ENCODE measurements at regions not wholly inside any gene's neighbourhood (a gene's known extent, or its start where the extent isn't known, plus 50 kb on each side); places are given as distances from the start of the nearest gene placed in this dataset.
"Not testable (repeated sequence)": the region's sequence is repeated elsewhere in the genome, so short reads cannot be mapped to it uniquely, and the experiment has no call there.

DNA sequence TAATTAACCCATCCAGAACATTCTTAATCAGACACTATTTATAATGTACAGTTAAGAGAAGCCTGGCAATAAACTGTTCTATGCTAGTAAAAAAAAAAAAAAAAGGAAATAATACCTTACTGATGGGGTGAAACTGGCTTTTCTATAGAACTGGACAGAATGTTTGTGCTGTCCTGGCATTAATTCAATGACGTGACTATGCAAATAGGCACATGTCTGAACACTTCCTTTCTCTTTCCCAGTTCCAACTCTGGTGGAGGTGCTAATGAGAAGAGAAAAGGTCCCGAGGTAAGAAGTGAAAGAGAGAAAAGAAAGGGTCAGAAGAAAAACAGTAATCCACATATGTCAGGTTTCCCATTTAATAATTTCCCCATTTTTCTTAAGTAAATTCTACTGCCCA, 508.4 kb downstream of the ZEB2 start:
- no peak for DNase-seq (ENCODE audit: low read depth)

DNA sequence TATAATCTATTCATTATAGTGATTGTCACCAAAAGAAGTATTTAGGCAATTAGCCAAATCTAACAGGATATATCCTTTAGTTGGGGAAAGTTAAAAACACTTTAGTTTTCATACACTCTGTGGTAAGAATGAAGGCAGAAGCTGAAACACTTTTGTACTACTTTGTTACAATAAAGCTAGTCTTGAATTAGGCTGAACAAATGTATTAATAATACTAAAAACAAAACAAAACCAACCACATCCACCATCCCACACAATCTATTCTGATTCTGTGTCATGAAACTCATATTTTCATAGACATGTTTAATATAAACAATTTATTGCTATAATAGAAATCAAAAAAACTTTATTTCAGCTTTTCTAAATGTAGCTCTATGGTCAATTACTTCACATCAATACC, 508.8 kb downstream of the ZEB2 start:
- no peak for DNase-seq (ENCODE audit: low read depth)

DNA sequence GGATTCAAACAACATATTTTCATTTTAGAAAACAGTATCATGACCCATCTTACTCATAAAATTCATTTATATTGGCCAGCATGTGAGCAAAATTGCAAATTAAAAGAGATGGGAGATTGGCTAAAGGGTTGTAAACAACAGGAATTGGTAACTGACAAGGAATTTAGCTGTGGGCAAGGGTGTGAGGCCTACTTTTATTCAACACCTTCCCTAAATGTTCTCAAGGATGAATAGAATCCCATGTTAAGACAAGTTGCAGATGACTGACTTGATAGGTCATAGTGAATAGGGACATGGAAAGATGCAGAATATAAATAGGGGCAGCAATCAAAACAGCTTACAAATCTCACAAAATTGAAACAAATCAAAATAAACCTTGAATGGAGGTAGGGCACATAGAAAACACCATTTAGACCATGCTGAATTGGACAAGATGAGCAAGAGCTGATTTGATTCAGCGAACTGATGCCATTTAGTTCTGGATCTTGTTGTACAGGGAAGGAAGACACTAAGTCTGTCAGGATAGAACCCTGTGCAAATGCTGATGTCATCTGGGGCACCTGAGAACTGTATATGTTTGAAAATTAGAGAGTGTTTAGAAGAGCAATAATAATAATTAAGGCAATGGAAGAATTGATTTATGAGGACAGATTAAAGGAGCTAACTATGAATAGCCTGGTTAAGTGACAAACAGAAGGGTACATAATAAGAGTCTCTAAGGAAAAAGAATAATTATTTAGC, 509.7 kb downstream of the ZEB2 start:
- DNase-seq (ENCODE audit: low read depth), result no peak

DNA sequence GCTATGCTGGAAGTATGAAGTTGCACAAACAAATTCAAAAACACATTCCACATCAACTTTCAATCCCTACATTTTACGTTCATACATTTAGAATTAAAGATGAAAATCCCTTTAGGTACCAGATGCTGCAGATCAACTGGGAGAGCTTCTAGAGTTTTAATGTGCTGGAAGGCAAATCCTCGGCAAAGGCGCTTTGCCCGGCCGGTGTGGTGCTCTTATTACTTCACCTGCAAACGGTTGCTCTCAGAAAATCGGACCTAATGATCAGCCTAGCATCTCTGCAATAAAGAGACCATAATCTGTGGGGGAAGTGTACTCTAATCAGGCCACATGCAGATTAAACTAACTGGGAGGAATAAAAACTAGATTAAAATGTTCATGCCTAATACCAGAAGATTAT, 513.8 kb downstream of the ZEB2 start:
- no peak for DNase-seq (ENCODE audit: low read depth)

DNA sequence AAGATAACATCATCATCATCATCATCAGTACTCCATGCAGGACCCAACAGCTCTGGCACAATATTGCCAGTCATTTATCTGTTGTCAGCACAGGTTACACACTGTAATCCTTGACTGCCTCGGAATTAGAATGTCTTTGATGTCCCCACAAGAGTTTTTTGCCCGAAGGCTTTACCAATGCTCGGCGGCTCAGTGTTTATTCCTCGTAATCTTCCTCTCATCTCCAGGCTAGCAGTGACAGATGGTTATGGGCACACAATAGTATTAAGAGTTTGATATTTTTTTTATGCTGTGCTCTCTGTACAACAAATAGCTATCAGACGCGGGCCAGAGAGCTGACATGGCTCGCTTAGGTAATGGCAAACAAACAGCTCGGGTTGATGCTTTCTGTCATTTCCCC, 515.2 kb downstream of the ZEB2 start:
- no peak for DNase-seq (ENCODE audit: low read depth)

DNA sequence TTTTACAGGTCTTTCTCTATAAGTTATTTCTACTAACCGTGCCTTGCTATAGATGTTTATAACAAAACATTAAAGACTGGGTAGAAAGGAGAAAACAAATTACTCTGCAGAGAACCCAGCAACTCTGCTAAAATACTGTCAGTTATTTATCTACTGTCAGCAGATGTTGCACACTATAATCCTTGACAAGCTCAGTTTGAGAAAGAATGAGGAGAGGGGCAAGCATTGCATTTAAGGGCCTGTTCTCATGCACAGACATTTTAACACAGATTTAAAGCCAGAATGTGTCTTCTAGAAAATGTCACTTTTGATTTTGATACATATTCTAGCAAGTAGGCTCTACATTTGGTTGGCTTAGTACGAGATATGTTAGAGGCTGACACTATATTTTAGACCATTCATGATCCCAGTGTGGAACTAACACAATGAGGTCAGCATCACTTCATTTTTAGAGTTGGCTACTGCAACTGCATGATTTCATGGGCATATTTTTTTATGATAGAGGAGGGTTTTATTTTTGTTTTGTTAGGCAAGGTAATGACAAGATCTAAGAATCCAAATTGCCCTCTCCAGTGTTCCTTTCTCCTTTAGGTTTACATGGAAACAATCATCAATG, 516.4 kb downstream of the ZEB2 start:
- DNase-seq (ENCODE audit: low read depth), result no peak

DNA sequence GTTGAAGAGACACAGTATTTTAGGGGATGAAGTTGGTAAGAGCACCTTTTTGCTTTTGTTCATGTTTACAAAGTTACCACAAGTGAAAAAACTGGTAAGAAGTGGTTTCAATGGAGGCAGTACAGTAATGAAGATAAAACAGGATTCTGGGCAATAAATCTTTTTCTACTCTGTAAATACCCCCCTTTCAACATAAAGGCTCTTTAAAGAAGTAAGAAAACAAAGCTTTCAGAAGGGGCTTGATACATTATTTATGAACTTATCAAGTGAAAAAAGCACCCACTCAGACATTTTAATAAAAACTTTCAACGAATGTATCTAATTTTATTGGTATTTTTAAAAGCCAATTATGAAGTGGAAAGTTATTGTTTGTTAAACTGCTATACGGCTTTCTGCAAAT, 522.9 kb downstream of the ZEB2 start:
- no peak for DNase-seq (ENCODE audit: low read depth)

DNA sequence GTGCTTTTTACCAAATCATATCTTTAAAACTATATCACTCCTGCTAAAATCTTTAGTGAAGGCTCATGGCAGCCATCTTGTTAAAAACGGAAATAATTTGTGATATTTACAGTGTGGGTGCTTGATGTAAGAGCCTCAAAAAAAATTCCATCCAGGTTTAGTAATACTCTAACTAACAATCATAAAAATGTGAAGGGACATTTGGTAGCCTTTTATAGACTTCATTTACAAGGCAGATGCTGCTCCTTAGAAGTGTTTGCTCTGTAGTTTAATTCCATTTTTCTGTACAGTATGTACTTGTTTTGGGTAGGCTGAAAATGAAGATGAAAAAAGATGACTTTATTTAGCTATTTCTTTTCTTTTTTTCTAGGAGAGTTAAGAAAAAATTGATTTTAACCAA, 525.0 kb downstream of the ZEB2 start:
- DNase-seq (ENCODE audit: low read depth), result no peak

DNA sequence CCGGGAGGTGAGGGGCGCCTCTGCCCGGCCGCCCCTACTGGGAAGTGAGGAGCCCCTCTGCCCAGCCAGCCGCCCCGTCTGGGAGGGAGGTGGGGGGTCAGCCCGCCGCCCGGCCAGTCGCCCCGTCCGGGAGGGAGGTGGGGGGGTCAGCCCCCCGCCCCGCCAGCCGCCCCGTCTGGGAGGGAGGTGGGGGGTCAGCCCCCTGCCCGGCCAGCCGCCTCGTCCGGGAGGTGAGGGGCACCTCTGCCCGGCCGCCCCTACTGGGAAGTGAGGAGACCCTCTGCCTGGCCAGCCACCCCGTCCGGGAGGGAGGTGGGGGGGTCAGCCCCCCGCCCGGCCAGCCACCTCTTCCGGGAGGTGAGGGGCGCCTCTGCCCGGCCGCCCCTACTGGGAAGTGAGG, 528.3 kb downstream of the ZEB2 start:
- DNase-seq (ENCODE audit: low read depth), result not testable (repeated sequence)

DNA sequence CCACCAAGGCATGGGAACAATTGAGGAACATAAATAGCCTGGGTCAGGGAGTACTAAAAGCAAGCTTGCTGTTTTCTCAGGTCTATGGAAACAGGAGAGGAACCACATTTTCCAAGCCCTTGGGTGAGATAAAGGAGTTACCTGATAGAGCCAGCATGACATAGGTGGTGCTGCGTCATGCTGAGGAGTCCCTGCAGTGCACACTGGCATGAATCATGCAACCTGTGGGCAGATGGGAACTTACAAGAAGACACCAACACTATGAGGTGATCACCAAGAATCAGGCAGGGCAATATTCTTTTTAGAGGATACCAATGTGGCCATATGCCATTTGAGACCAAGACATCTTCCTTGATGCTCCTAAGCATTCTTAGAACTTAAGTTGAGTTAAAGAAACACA, 531.8 kb downstream of the ZEB2 start:
- no peak for DNase-seq (ENCODE audit: low read depth)

DNA sequence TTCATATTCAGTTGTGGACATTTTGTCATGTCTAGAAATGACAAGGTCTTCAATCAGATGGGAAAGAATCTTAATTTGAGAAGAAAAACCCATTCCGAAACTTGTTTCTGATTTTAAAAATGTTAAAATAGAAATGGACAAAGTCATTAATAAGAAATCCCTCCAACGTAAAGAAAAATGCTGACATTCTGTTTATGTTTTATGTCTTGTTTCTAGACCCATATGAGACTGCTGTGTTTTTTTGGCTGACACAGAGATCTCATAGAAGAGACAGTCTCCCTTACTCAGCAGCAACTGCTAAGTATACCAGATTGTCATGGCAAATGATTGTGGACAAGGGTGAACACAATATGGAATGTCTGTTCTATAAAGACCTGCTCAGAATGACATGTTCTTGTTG, 538.5 kb downstream of the ZEB2 start:
- no peak for DNase-seq (ENCODE audit: low read depth)

DNA sequence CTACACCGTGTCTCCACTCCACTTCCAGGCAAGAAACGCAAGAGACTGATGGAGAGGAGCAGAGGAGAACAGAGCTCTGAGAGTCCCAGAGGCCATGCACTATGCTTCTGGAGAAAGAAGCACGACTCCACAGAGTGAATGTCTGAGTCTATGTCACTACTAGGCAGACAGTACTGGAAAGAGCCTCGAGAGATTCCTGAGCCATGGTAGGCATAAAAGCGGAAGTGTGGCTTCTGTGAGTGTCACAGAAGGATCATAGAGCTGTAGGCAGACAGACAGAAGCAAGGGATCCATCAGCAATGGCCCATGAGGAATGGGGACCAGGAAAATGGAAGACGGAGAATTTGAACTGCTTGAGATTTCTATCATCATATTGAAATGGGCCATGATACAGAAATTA, 542.6 kb downstream of the ZEB2 start:
- DNase-seq (ENCODE audit: low read depth), result no peak

DNA sequence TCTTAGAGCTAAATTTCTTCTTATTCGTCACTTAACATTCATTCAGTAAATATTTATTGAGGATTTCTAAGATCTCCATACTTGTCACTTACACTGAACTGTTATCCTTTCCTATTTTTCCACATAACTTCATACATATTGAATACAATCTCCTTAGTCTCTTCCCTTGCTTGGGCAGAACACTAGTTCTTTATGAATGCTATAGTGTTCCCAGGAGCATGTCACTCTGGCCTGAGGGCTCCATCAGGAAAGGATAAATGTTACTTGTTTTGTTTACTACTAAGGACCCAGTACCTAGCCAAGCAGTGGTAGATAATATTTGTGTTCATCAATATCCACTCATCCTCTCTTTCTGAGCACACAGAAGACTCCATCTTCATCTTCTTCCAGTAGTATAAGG, 544.7 kb downstream of the ZEB2 start:
- DNase-seq (ENCODE audit: low read depth), result no peak

DNA sequence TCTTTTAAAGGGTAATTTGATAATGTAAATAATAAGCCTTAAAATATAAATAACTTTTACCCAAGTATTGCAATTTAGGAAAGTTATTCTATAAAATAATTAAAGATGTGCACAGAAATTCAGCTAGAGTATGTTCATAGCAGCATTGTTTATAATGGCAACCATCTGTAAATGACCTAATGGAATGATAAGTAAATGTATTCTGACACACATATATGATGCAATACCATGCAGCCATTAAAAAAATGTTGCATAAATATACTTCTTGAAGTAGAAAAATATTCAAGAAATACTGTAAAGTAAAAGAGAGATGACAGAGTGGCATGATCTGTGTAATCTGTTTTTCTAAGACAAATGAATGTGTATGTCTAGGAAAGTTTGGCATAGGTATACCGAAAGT, 545.7 kb downstream of the ZEB2 start:
- DNase-seq (ENCODE audit: low read depth), result no peak

DNA sequence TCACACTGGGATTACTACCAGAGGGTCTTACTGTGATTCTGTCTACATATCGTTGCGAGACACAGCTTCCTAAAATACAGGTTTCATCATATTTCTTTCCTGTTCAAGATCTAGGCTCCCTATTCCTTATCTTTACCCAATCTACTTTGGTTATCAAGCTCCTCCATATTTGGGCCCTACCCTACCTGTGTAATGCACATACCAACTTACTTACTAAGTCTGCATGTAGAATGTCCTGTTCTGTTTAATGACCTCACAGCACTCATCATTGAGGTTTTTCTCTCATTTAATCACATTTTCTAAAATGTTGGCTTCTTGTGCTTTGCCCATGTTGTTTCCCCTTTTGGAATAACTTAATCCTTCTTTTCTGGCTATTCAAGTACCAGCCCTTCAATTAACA, 551.1 kb downstream of the ZEB2 start:
- no peak for DNase-seq (ENCODE audit: low read depth)

DNA sequence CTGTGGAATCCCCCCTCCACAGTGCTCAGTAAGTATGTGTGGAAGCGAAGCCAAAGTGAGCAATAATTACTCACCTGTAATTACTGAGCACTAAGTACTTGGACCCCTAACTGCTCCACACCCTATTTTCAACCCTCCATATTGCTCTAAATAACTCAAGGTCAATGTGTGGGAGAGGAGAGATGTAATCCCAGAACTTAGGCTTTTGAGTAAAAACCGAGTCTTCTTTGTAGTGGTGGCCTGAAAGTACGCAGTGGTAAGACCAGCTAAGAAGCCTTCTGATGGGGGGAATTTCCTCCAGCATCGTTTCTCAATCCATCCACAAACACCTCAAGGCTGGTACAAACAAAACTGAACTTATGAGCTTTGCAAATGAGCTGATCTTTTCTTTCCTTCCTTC, 551.6 kb downstream of the ZEB2 start:
- DNase-seq (ENCODE audit: low read depth), result no peak

DNA sequence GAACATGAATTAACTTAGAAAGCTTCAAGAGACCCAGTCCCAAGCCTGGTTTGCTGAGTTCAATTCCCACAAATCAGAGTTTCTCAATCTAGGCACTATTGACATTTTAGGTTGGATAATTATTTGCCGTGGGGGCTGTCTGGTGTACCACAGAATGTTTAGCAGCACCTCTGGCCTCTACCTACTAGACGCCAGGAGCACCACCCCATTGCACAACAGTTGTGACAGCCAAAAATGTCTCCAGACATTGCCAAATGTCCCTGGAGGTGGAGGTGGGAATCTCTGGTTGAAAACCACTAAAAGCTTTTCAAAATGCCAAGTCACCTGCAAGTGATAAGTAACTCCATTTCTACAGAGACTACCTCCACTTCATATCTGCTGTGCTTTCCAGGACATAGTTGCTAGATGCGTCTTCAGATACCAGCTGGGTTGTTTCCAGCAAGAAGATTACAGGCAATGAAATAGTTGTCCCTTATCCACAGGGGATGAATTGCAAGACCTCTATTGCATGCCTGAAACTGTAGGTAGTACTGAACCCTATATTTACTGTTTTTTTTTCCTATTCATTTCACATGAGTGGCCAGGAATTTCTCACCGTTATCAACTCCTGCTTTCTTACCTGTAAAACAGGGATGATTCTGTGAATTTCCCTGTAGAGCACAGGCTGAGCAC, 554.3 kb downstream of the ZEB2 start:
- no peak for DNase-seq (ENCODE audit: low read depth)

DNA sequence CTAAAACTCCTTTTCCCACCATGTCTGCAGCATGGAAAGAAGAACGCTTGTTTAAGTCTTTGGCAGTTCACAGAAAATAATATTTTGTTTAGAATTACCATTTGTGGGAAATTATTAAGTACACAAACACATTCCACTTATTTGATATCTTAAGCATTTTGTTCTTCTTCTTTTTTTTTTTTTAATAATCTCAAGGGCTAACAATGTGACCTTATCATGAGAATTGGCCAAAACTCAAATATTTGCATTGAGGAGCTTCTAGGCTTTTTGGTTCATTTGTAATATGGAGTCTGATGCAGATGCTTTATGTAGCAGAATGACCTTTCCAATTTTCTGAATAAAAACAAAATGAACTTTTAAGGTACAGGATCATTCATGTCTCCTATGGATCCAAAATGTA, 555.0 kb downstream of the ZEB2 start:
- no peak for DNase-seq (ENCODE audit: low read depth)

DNA sequence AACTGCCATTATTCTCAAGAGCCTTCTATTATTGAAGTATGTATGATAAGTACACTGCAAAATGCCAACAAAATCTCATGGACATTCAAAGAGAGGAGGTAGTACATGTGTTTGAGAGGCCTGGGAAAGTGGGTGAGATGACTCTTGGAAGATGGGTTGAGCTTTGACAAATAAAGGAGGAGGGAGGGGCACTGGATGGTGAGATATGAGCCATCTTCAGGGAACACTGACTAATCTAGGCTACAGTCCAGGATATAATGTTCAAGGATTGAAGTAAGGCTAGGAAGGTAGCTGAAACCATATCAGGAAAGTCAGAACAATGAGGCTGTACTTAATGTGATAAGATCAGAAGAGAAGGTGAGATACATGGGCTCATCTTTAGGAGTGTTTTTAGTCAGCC, 559.7 kb downstream of the ZEB2 start:
- no peak for DNase-seq (ENCODE audit: low read depth)

DNA sequence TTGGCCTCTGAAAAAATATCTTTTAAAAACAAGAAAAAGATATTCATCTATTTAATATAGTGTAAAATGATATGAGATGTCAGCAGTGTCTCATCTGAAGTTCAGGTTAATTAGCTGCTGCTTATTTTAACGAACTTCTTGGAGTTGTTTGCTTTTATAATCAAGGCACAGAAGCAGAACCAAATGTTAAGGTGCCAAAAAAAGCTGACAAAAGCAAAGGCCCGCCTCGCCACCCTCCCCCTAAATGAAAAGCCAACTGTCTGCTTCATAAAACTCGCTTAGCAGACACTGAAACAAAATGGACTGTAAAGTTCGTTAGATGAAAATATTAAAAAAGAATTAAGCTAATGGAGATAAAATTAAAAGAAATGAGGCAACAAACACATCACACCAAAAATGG, 562.6 kb downstream of the ZEB2 start:
- no peak for DNase-seq (ENCODE audit: low read depth)

DNA sequence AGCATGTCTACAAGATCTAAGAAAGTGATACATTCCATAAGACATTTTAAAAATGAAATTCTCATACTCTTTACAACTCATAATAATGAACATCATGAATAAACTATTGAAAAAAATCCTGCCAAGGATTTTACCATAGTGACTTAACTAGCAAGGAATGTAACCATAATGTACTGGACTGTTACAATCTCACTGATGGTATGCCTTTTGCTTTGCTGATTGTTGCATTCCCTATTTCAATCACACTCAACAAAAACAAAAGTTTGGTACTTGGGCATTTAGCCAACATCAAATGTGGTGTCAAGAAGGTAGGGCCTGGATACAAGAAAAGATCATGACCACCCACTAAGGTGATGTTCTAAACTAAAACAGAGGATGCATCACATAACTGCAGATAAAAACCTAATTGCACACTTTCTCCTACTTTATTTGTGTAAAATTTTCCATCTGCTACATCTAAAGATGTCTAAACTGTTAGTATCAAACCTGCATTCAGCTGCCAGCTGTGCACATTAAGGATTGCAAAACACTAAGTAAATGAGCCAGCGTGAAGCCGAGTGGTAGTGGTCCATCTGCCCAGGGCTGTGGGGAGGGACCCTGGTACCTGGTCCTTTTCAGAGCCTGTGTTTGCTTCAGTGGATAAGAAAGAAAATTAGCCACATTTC, 564.4 kb downstream of the ZEB2 start:
- no peak for DNase-seq (ENCODE audit: low read depth)

DNA sequence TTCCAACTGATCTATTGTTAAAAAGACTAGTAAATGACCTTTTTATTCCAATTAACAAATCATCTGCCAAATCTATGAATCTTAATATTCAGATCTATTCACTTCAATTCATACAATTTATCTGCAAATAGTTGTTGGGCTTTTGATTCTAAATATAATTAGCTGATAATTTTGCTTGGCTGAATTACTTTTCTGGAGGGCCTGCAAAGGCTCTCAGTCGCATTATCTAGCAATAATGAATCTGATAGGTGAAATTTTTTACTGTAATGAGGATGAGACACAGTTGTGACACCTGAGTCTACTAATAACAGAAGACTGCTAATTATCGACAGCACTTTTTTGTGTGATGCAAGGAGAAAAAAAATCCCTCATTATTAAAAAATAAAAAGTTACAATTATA, 565.1 kb downstream of the ZEB2 start:
- DNase-seq (ENCODE audit: low read depth), result no peak

DNA sequence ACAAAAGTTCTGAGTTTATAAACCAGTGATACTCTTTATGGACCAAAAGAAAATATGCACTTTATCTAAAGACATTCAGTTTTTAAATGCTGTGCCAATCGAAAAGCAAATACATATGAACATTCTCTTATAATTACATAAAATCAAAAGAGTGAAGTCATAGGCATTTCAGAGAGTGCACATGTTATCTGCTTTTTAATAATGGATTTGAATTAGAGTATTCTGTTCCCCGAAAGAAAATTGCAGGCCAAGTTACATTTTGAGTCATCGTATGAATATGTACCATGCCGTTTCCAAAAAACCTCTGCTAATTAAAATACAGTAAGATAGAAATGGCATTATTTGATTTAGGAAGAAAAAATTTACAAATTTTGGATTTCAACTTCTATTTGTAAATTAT, 565.7 kb downstream of the ZEB2 start:
- DNase-seq (ENCODE audit: low read depth), result no peak
